Upper lobe of left lung (tissue), 4 donors: ENCODE measurements at regions not wholly inside any gene's neighbourhood (a gene's known extent, or its start where the extent isn't known, plus 50 kb on each side); places are given as distances from the start of the nearest gene placed in this dataset.

Source experiments
- EP300 ChIP-seq, 4 donors: sonication (generic); formaldehyde crosslinking; IDR thresholded peaks; one replicate each; pipeline ENCODE4 v1.5.1; 2017; ENCODE audit warnings: antibody characterized with exemption in 4 of 4, control low read depth in 2 of 4
- POLR2A ChIP-seq, 4 donors: fragments of 450-650 bp; IDR thresholded peaks; one replicate each; pipeline ENCODE4 v1.5.1; 2016 to 2017; ENCODE audit warnings: antibody characterized with exemption in 4 of 4, mild to moderate bottlenecking in 2 of 4
- POLR2AphosphoS5 ChIP-seq, 2 donors: sonication (generic); formaldehyde crosslinking; IDR thresholded peaks; one replicate each; pipeline ENCODE4 v1.5.1; 2017; ENCODE audit warnings: antibody characterized with exemption in 2 of 2
- TF ChIP-seq, protein P1 (sequence below), 6 experiments: fragments of 450-650 bp in 4 of 6; fragments of 200-600 bp in 2 of 6; sonication (generic) in 2 of 6; IDR thresholded peaks; one replicate each; pipeline ENCODE4 v1.5.1; 2016 to 2019; ENCODE audit warnings: antibody characterized with exemption in 6 of 6

DNA sequence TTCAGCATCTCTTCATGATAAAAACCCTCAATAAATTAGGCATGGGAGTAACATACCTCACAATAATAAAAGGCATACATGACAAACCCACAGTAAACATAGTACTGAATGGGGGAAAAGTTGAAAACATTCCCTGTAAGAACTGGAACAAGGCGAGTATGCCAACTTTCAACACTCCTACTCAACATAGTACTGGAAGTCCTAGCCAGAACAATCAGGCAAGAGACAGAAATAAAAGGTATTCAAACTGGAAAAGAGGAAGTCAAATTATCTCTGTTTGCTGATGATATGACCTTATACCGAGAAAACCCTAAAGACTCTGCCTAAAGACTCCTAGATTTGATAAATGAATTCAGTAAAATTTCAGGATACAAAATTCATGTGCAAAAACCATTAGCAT, 167.6 kb downstream of the TMEM38B start:
- TF ChIP-seq POLR2AphosphoS5 (IDR thresholded peaks at IDR 0.05) (no peak), POLR2A (IDR thresholded peaks at IDR 0.05) (no peak), EP300 (IDR thresholded peaks at IDR 0.05) (no peak)
- TF ChIP-seq, protein P1, sequence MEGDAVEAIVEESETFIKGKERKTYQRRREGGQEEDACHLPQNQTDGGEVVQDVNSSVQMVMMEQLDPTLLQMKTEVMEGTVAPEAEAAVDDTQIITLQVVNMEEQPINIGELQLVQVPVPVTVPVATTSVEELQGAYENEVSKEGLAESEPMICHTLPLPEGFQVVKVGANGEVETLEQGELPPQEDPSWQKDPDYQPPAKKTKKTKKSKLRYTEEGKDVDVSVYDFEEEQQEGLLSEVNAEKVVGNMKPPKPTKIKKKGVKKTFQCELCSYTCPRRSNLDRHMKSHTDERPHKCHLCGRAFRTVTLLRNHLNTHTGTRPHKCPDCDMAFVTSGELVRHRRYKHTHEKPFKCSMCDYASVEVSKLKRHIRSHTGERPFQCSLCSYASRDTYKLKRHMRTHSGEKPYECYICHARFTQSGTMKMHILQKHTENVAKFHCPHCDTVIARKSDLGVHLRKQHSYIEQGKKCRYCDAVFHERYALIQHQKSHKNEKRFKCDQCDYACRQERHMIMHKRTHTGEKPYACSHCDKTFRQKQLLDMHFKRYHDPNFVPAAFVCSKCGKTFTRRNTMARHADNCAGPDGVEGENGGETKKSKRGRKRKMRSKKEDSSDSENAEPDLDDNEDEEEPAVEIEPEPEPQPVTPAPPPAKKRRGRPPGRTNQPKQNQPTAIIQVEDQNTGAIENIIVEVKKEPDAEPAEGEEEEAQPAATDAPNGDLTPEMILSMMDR (IDR thresholded peaks at IDR 0.05) = no peak
